ENCODE measurements at regions not wholly inside any gene's neighbourhood (a gene's known extent, or its start where the extent isn't known, plus 50 kb on each side); places are given as distances from the start of the nearest gene placed in this dataset.

DNA sequence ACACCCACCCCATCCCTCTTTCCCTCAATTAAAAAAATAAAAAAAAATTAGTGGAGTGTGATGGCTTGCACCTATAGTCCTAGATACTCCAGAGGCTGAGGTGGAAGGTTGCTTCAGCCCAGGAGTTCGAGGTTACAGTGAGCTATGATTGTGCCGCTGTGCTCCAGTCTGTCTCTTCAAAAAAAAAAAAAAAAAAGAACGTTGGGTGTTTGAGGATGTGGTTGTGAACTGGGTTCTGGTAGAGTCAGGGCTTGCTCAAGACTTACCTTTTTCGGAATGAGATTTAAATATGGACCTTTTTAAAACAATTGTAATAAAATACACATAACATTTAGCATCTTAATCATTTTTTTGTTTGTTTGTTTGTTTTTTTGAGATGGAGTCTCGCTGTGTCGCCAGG lies 211.9 kb downstream of the OR2B2 start:
- Histone ChIP-seq H2BK15ac (ENCODE audit: low read depth, low read length) (no peak overlapping the region), H3K4ac (ENCODE audit: low read depth, low read length) (no peak overlapping the region), H2AK5ac (ENCODE audit: low read depth, low read length) (no peak overlapping the region), H3K23ac (ENCODE audit: low read depth, low read length) (no peak overlapping the region), H3K9me3 (ENCODE audit: control insufficient read depth, insufficient read depth, low read length) (peaks cover 3% of the 10 kb centered on the region; the same call in 1 of the 2 replicates), H3K9me1 (ENCODE audit: insufficient read depth, low read length) (no peaks in the 10 kb centered on the region), H4K91ac (ENCODE audit: insufficient read depth, low read depth, low read length) (no peak overlapping the region), H4K8ac (ENCODE audit: low read depth in 2 of 2, low read length in 2 of 2) (no peak overlapping the region), H2BK5ac (ENCODE audit: low read depth, low read length, poor library complexity, severe bottlenecking) (no peak overlapping the region), H3K4me1 (ENCODE audit: control insufficient read depth, insufficient read depth, low read length) (no peaks in the 10 kb centered on the region), H3K14ac (replicated peaks; ENCODE audit: low read depth, low read length) (no peak overlapping the region), H4K5ac (ENCODE audit: low read depth, low read length) (no peak overlapping the region), H2BK120ac (ENCODE audit: low read depth, low read length) (no peak overlapping the region), H3K79me1 (ENCODE audit: low read depth in 1 of 2, low read length in 2 of 2) (no peaks in the 10 kb centered on the region), H2AFZ (replicated peaks; ENCODE audit: low read length, poor library complexity) (no peak overlapping the region), H4K20me1 (ENCODE audit: insufficient read depth, low read length) (no peaks in the 10 kb centered on the region), H2BK20ac (ENCODE audit: low read depth, low read length) (no peak overlapping the region), H3K9ac (ENCODE audit: low read depth, low read length) (no peak overlapping the region), H3K4me3 (ENCODE audit: insufficient read depth, low read depth, low read length) (no peak overlapping the region), H3K4me2 (ENCODE audit: low read depth, low read length) (no peak overlapping the region), H2AK9ac (replicated peaks; ENCODE audit: low read depth, low read length, poor library complexity) (no peak overlapping the region), H3K36me3 (ENCODE audit: control insufficient read depth, insufficient read depth, low read length) (no peaks in the 10 kb centered on the region), H3K56ac (ENCODE audit: extremely low read depth, insufficient read depth, low read length) (no peak overlapping the region), H3K27ac (ENCODE audit: insufficient read depth, low read length) (no peak overlapping the region), H3K18ac (ENCODE audit: low read depth, low read length) (no peak overlapping the region), H3K27me3 (ENCODE audit: control insufficient read depth, insufficient read depth, low read length) (no peaks in the 10 kb centered on the region)
- WGBS, 2 experiments (ENCODE audit: extremely low coverage in 2 of 2, insufficient read length in 1 of 2), result 0% methylated on average over 1 of the region's 6 CpGs; no CpG with 5 or more reads in 1 of the 2 experiments
- intact Hi-C loops (cut with micrococcal nuclease), result no loop called here
- no peak for ATAC-seq (ENCODE audit: low read depth)
- no TSS peak for BruUV-seq (replicated peaks)
- ChIA-PET POLR2A (ENCODE audit: unreplicated experiment) (no interaction called here), CTCF (no interaction called here)
- no peak for DNase-seq
- TF ChIP-seq RFX5 (IDR thresholded peaks at IDR 0.05; ENCODE audit: low read depth, low read length), result no peak
- no peak for TF ChIP-seq CTCF (conservative IDR thresholded peaks at IDR 0.05; ENCODE audit: low read depth, low read length)
- no peak for TF ChIP-seq MAFK (IDR thresholded peaks at IDR 0.05; ENCODE audit: low read depth, low read length)
- no peak for TF ChIP-seq POLR2A (IDR thresholded peaks at IDR 0.05; ENCODE audit: low read depth, low read length)
- no peak for TF ChIP-seq CEBPB (IDR thresholded peaks at IDR 0.05; ENCODE audit: low read depth, low read length)
- no peak for TF ChIP-seq RCOR1 (IDR thresholded peaks at IDR 0.05; ENCODE audit: insufficient replicate concordance, low read length)
- TF ChIP-seq SMC3 (IDR thresholded peaks at IDR 0.05; ENCODE audit: low read depth, low read length), result no peak
- dilution Hi-C loops (cut with HindIII; ENCODE audit: low sequenced_read_pairs, unreplicated experiment), result no loop called here
- in situ Hi-C loops (cut with MboI; ENCODE audit: low sequenced_read_pairs), result no loop called here

Measured in IMR-90 (cell line).